IPS DF 4.7 (cell line): ENCODE measurements at regions not wholly inside any gene's neighbourhood (a gene's known extent, or its start where the extent isn't known, plus 50 kb on each side); places are given as distances from the start of the nearest gene placed in this dataset.

Source experiments
- DNase-seq: peaks from one replicate; pipeline ENCODE4 v3.0.0-alpha.2; 2013; ENCODE audit warnings: low spot score; ENCODE audit errors: extremely low read depth

GRCh38 chr14:100638211-100638855 is 51.1 kb upstream of the BEGAIN start:
- no peak for DNase-seq

- no peak for DNase-seq
These were observed 52.1 kb upstream of the BEGAIN start for GRCh38 chr14:100639280-100639679.

GRCh38 chr14:100640471-100641273 is 53.5 kb upstream of the BEGAIN start:
- no peak for DNase-seq

- no peak for DNase-seq
These were observed 54.1 kb upstream of the BEGAIN start for GRCh38 chr14:100641274-100641860.

GRCh38 chr14:100643426-100643825 is 56.2 kb upstream of the BEGAIN start:
- DNase-seq: no peak

GRCh38 chr14:100644383-100644782 is 57.2 kb upstream of the BEGAIN start:
- DNase-seq: no peak

- DNase-seq: no peak
These were observed 57.6 kb upstream of the BEGAIN start for GRCh38 chr14:100644784-100645183.

- peak; percentile 60 for DNase-seq
These were observed 58.2 kb upstream of the BEGAIN start for GRCh38 chr14:100645196-100645981.

GRCh38 chr14:100645982-100646314 is 58.7 kb upstream of the BEGAIN start:
- no peak for DNase-seq

GRCh38 chr14:100648474-100649172 is 61.4 kb upstream of the BEGAIN start:
- DNase-seq: no peak

- no peak for DNase-seq
These were observed 61.9 kb upstream of the BEGAIN start for GRCh38 chr14:100649173-100649519.

- DNase-seq: no peak
These were observed 64.8 kb upstream of the BEGAIN start for GRCh38 chr14:100651999-100652508.

GRCh38 chr14:100652744-100653143 is 65.5 kb upstream of the BEGAIN start:
- no peak for DNase-seq

GRCh38 chr14:100653409-100653808 is 66.2 kb upstream of the BEGAIN start:
- no peak for DNase-seq

- DNase-seq: no peak
These were observed 67.0 kb upstream of the BEGAIN start for GRCh38 chr14:100654025-100654813.

- no peak for DNase-seq
These were observed 67.9 kb upstream of the BEGAIN start for GRCh38 chr14:100654814-100655740.

GRCh38 chr14:100655741-100656085 is 68.5 kb upstream of the BEGAIN start:
- DNase-seq: no peak

- DNase-seq: no peak
These were observed 69.7 kb upstream of the DLK1 start for GRCh38 chr14:100656996-100657395.

- DNase-seq: no peak
These were observed 68.9 kb upstream of the DLK1 start for GRCh38 chr14:100657780-100658179.
